Muscle of leg (tissue), 3 donors: ENCODE measurements at regions not wholly inside any gene's neighbourhood (a gene's known extent, or its start where the extent isn't known, plus 50 kb on each side); places are given as distances from the start of the nearest gene placed in this dataset.

Experiments
- DNase-seq: peaks from one replicate; pipeline ENCODE4 v3.0.0; 2013
- H3K27ac ChIP-seq: one replicate; pipeline ENCODE4 v1.5.1; 2013; ENCODE audit warnings: mild to moderate bottlenecking, low read length, control low read depth
- H3K27me3 ChIP-seq: one replicate; pipeline ENCODE4 v1.6.1; 2013; ENCODE audit warnings: low read length; ENCODE audit not compliant: control insufficient read depth, insufficient read depth
- H3K36me3 ChIP-seq: one replicate; pipeline ENCODE4 v1.6.1; 2013; ENCODE audit warnings: low read length; ENCODE audit not compliant: control insufficient read depth, insufficient read depth
- H3K4me1 ChIP-seq: one replicate; pipeline ENCODE4 v1.6.1; 2013; ENCODE audit warnings: low read length; ENCODE audit not compliant: control insufficient read depth, insufficient read depth
- H3K4me3 ChIP-seq: one replicate; pipeline ENCODE4 v1.5.1; 2013; ENCODE audit warnings: low read length, control low read depth
- H3K9me3 ChIP-seq: replicated peaks from 2 replicates; pipeline ENCODE4 v1.6.1; 2013; ENCODE audit warnings: low read depth, low read length; ENCODE audit not compliant: control insufficient read depth
- WGBS: methylation state at CpG from one replicate; pipeline ENCODE4 v1.1.5; 2013; ENCODE audit warnings: missing lambda C conversion rate; ENCODE audit not compliant: insufficient coverage; 5-methylcytosine and 5-hydroxymethylcytosine counted together

GRCh38 chr5:83001796-83002381, 75.3 kb downstream of the TMEM167A start:
- Histone ChIP-seq H3K36me3 (no peaks in the 10 kb centered on the region), H3K27me3 (no peaks in the 10 kb centered on the region), H3K4me1 (no peaks in the 10 kb centered on the region), H3K27ac (no peak overlapping the region), H3K9me3 (no peaks in the 10 kb centered on the region), H3K4me3 (no peak overlapping the region)
- peak; percentile 11 for DNase-seq
- 50% methylated on average over 8 of the region's 9 CpGs for WGBS

DNA sequence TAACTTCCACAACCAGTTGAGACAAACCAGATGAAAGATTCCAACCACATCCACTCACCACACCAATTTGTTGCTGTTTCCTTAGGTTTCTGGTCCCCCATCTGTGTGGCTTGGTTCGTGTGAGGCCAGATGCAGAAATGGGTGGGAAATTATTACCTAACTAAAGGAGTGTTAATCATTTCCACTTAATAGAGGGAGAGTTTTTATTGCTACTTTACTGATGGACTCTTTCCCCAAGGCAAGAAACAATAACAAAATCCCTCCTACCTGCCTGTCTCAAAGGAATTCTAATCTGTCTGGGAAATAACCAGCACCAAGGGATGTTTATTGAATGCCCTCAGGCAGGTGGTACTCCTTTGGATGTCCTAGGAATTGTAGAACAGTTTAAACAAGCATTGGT, 76.3 kb downstream of the TMEM167A start:
- no peaks in the 10 kb centered on the region for H3K4me1 ChIP-seq
- DNase-seq = no peak
- H3K9me3 ChIP-seq = no peaks in the 10 kb centered on the region
- WGBS = no CpG with 5 or more reads among the region's 1 CpG
- no peak overlapping the region for H3K27ac ChIP-seq
- H3K4me3 ChIP-seq = no peak overlapping the region
- no peaks in the 10 kb centered on the region for H3K27me3 ChIP-seq
- H3K36me3 ChIP-seq = no peaks in the 10 kb centered on the region

GRCh38 chr5:83000428-83000827, 76.8 kb downstream of the TMEM167A start:
- peak; percentile 63 for DNase-seq
- H3K4me3 ChIP-seq = no peak overlapping the region
- WGBS = no CpG with 5 or more reads among the region's 2 CpGs

DNA sequence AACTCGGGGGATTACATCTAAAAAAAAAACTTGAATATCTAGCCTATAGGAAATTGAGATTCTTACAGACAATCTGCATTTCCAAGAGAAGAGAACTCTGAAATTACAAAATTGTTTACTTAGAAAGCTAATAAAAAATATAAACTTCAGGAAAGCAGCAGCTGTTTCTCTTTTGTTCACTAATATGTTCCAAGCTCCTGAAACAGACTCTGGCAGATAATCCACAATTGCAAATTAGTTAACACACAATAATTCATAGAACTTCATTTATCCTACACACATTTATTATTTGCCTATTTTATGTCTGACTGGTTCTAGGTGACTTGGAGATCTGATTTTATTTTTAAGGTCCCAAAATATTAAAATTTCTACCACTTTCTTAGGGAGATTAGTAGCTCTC, 83.8 kb downstream of the TMEM167A start:
- no peak overlapping the region for H3K27ac ChIP-seq
- peaks cover 3% of the 10 kb centered on the region for H3K4me1 ChIP-seq
- no CpG with 5 or more reads among the region's 1 CpG for WGBS
- no peak for DNase-seq
- no peaks in the 10 kb centered on the region for H3K27me3 ChIP-seq
- no peak overlapping the region for H3K4me3 ChIP-seq
- H3K36me3 ChIP-seq = no peaks in the 10 kb centered on the region
- no peaks in the 10 kb centered on the region for H3K9me3 ChIP-seq

More at GRCh38 chr5:83000428-83000827, 76.8 kb downstream of the TMEM167A start:
- no peaks in the 10 kb centered on the region for H3K36me3 ChIP-seq
- H3K27ac ChIP-seq = no peak overlapping the region
- H3K9me3 ChIP-seq = no peaks in the 10 kb centered on the region
- H3K27me3 ChIP-seq = no peaks in the 10 kb centered on the region
- no peaks in the 10 kb centered on the region for H3K4me1 ChIP-seq

DNA sequence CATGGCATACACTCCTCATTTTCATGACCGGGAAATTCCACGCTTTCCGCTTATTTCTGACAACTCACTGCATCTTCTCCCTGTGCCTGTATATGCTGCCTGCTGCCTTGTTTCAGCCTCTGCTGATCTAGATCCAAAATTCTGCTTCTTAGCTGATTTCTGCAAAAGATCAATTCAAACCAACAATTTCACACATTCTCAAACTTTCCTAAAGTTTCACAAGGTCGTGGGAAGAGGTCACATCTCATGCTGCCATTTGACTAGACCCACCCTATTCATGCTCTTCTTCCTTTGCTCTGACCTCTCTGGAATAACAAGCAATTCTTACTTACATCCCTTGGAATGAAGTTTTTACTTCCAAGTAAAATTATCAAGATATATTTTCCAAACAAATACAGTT, 84.5 kb downstream of the TMEM167A start:
- no peak overlapping the region for H3K4me3 ChIP-seq
- 75% methylated on average over 4 of the region's 4 CpGs for WGBS
- no peaks in the 10 kb centered on the region for H3K9me3 ChIP-seq
- H3K4me1 ChIP-seq = peaks cover 3% of the 10 kb centered on the region
- H3K27me3 ChIP-seq = no peaks in the 10 kb centered on the region
- H3K27ac ChIP-seq = no peak overlapping the region
- peak; percentile 63 for DNase-seq
- no peaks in the 10 kb centered on the region for H3K36me3 ChIP-seq

DNA sequence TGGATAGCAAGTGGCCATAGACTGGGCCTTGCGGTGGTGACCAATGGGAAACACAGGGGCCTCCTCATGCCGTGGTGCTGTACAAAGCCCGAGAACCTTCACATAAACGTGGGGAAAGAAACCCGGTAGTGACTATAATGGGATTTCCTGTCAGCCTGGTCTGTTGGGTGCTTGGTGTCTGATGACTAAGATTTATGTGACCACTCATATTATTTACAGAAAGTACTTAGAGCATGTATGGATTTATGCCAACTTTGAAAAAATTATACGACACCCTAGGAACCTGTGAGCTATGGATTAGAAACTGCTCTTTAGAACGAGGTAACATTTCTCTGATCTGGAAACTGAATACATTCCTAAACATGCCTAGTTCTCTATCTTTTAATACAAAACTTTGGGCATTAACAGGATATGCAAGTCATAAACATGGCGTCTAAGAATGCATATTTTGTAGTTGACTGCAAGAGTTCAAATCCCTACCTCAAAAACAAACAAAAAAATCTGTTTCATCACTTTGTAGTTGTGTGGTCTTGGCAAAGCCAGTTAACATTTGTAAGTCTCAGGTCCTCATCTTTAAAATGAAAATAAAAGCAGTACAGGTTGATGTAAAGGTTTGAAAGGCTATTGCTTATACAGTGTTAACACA, 85.4 kb downstream of the TMEM167A start:
- WGBS = 46% methylated on average over 4 of the region's 8 CpGs
- H3K36me3 ChIP-seq = no peaks in the 10 kb centered on the region

GRCh38 chr5:82991059-82991458, 86.1 kb downstream of the TMEM167A start:
- Histone ChIP-seq H3K4me3 (no peak overlapping the region), H3K36me3 (no peaks in the 10 kb centered on the region), H3K27ac (no peak overlapping the region), H3K4me1 (peaks cover 3% of the 10 kb centered on the region), H3K9me3 (no peaks in the 10 kb centered on the region), H3K27me3 (no peaks in the 10 kb centered on the region)
- DNase-seq = no peak
- WGBS = 77% methylated on average over 1 of the region's 4 CpGs

More for the DNA sequence above, 85.4 kb downstream of the TMEM167A start:
- Histone ChIP-seq H3K4me3 (no peak overlapping the region), H3K27ac (no peak overlapping the region), H3K27me3 (no peaks in the 10 kb centered on the region), H3K4me1 (peaks cover 3% of the 10 kb centered on the region), H3K9me3 (no peaks in the 10 kb centered on the region)
- no peak for DNase-seq

GRCh38 chr5:82987188-82987587, 90.0 kb downstream of the TMEM167A start:
- Histone ChIP-seq H3K27ac (no peak overlapping the region), H3K27me3 (no peaks in the 10 kb centered on the region), H3K36me3 (no peaks in the 10 kb centered on the region), H3K4me3 (no peak overlapping the region), H3K4me1 (no peaks in the 10 kb centered on the region), H3K9me3 (no peaks in the 10 kb centered on the region)
- no peak for DNase-seq
- WGBS = no CpG with 5 or more reads among the region's 2 CpGs

DNA sequence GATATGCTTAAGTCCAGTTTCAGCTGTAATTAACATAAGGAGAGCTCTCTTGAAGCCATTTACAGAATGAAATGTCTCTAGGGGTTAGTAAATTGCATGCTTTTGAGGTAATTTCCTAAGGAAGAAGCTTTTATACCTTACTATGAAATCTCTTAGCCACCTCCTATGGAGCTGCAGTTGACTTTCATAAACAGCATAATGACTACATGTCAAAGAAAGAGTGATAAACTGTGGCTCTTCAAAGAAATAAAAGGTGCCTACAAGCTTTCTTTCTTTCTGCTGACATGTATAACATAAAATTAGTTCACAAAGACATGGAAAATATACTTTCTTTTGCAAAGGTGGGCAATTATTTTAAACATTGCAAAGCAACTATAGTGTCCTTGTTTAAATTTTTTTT, 90.8 kb downstream of the TMEM167A start:
- Histone ChIP-seq H3K36me3 (no peaks in the 10 kb centered on the region), H3K4me3 (no peak overlapping the region), H3K9me3 (no peaks in the 10 kb centered on the region), H3K27me3 (no peaks in the 10 kb centered on the region), H3K27ac (no peak overlapping the region), H3K4me1 (no peaks in the 10 kb centered on the region)
- DNase-seq = no peak

DNA sequence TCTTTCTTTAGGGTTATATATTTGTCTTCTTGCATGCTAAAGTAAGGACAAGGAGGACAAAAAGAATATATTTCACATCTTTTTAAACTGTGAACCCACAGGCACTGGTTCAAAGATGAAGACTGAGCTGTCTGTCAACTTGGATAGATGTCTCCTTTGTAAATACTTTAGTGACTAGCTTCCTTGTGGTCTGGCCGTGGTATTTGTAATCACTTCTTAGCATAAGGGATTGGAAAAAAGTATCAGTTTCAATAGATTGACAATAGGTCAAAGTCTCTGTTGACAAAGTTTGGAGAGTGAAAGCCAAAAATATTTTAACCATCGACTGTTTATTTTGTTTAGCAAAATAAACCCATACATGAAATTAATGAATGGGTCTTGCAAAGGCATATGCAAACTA, 91.4 kb downstream of the TMEM167A start:
- no peak for DNase-seq
- no CpG with 5 or more reads among the region's 2 CpGs for WGBS
- no peaks in the 10 kb centered on the region for H3K4me1 ChIP-seq

More for the DNA sequence above, 91.4 kb downstream of the TMEM167A start:
- no peak overlapping the region for H3K4me3 ChIP-seq
- H3K9me3 ChIP-seq = no peaks in the 10 kb centered on the region
- no peak overlapping the region for H3K27ac ChIP-seq
- no peaks in the 10 kb centered on the region for H3K36me3 ChIP-seq
- no peaks in the 10 kb centered on the region for H3K27me3 ChIP-seq
